PFSK-1 (cell line): ENCODE measurements at regions not wholly inside any gene's neighbourhood (a gene's known extent, or its start where the extent isn't known, plus 50 kb on each side); places are given as distances from the start of the nearest gene placed in this dataset.

Experiments used
- FOXP2 ChIP-seq: optimal IDR thresholded peaks from 2 replicates; pipeline ENCODE3; 2011; ENCODE audit warnings: borderline replicate concordance, control low read depth, inconsistent platforms; ENCODE audit not compliant: insufficient read depth; ENCODE audit errors: extremely low read length, extremely low read depth
- POLR2AphosphoS5 ChIP-seq: IDR thresholded peaks from 2 replicates; pipeline ENCODE4 v1.6.1; 2012; ENCODE audit warnings: low read depth, mild to moderate bottlenecking, control low read depth, low read length, moderate library complexity
- SIN3A ChIP-seq: IDR thresholded peaks from 2 replicates; pipeline ENCODE4 v1.6.1; 2012; ENCODE audit warnings: mild to moderate bottlenecking, low read length, moderate library complexity, borderline replicate concordance; ENCODE audit not compliant: insufficient read depth
- TAF1 ChIP-seq: IDR thresholded peaks from 2 replicates; pipeline ENCODE4 v1.6.1; 2012; ENCODE audit warnings: low read length, control low read depth, borderline replicate concordance; ENCODE audit not compliant: insufficient read depth
- TF ChIP-seq, protein P1 (sequence below), 2 experiments: IDR thresholded peaks; 2 replicates each; pipeline versions ENCODE4 v1.6.1 to v1.8.0; 2011 to 2012; ENCODE audit warnings: low read depth in 2 of 2, low read length in 2 of 2, control low read depth in 1 of 2, inconsistent platforms in 1 of 2, mild to moderate bottlenecking in 1 of 2, moderate library complexity in 1 of 2; ENCODE audit not compliant: insufficient read depth in 1 of 2

DNA sequence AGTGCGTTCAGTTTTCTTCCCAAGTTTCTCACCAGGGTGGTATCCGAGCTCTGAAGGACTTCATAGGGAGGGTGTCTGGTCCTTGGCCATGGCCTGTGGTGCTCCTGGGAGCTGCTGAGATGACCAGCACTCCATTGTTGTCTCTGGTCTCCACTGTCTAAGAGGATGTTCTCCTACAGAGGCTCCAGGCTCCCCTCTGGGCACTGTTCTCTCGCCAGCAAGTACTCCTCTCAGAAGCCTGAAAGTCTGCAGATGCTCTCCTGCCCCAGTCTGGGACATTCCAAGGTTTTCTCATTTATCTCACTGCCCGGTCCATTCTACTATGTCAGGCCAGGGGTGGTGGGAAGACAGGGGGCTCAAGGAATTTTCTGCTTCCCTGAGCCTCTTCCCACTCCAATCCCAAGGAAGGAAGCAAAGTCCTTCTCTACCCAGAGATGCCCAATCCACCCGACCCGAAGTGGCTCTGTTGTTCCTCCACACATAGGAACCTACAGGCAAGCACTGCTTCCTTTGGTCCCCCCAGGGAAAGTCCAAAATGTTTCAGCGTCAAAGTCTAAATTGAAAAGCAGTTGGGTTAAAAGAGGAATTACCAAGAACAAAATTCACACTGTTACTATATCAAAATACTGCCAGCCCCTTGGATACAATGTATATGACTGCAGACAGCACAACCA is 110.5 kb downstream of the GYPC start:
- TF ChIP-seq SIN3A (no peak), POLR2AphosphoS5 (no peak)

DNA sequence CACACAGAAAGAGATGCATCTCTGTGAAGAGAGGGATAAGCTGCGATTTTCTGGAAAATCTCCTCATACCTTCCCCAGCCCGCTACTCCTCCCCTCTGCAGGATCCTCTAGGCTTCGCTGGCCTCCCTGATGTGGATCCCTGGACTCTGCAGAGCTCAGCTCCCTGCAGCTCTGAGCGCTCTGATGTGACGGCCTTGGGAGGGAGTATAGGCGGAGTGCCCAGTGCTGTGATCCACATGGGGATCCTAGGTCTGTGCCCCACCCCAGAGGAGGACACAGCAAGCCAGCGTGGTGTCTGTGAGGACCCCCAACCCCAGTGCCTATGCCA is 111.0 kb downstream of the GYPC start:
- no peak for TF ChIP-seq TAF1
- no peak for TF ChIP-seq POLR2AphosphoS5
- TF ChIP-seq SIN3A = no peak
- no peak for TF ChIP-seq FOXP2
- TF ChIP-seq, protein P1, sequence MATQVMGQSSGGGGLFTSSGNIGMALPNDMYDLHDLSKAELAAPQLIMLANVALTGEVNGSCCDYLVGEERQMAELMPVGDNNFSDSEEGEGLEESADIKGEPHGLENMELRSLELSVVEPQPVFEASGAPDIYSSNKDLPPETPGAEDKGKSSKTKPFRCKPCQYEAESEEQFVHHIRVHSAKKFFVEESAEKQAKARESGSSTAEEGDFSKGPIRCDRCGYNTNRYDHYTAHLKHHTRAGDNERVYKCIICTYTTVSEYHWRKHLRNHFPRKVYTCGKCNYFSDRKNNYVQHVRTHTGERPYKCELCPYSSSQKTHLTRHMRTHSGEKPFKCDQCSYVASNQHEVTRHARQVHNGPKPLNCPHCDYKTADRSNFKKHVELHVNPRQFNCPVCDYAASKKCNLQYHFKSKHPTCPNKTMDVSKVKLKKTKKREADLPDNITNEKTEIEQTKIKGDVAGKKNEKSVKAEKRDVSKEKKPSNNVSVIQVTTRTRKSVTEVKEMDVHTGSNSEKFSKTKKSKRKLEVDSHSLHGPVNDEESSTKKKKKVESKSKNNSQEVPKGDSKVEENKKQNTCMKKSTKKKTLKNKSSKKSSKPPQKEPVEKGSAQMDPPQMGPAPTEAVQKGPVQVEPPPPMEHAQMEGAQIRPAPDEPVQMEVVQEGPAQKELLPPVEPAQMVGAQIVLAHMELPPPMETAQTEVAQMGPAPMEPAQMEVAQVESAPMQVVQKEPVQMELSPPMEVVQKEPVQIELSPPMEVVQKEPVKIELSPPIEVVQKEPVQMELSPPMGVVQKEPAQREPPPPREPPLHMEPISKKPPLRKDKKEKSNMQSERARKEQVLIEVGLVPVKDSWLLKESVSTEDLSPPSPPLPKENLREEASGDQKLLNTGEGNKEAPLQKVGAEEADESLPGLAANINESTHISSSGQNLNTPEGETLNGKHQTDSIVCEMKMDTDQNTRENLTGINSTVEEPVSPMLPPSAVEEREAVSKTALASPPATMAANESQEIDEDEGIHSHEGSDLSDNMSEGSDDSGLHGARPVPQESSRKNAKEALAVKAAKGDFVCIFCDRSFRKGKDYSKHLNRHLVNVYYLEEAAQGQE (IDR thresholded peaks at IDR 0.05; ENCODE audit: insufficient read depth in 1 of 2, low read depth in 2 of 2, low read length in 2 of 2) = no peak

DNA sequence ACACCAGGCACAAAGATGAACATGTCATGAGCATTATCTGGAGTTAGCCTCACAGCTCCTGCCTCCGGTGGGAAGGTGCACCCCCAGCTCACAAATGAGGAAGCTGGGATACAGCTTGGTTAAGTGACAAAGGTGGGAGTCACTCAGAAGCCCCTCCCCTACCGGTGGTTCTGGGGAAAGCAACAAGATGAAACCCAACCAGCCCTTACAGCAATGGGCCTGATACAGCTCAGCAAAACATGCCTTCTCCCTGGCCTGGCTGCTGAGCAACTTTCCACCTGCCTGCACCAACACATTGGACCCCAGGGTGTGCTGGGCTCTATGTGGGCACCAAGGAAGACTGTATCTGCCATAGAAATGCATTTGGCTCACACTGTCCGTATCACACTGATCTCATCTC is 113.2 kb downstream of the GYPC start:
- no peak for TF ChIP-seq FOXP2
- TF ChIP-seq POLR2AphosphoS5 = no peak
- no peak for TF ChIP-seq TAF1
- TF ChIP-seq SIN3A = no peak
- TF ChIP-seq, protein P1 (IDR thresholded peaks at IDR 0.05; ENCODE audit: insufficient read depth in 1 of 2, low read depth in 2 of 2, low read length in 2 of 2) = no peak

DNA sequence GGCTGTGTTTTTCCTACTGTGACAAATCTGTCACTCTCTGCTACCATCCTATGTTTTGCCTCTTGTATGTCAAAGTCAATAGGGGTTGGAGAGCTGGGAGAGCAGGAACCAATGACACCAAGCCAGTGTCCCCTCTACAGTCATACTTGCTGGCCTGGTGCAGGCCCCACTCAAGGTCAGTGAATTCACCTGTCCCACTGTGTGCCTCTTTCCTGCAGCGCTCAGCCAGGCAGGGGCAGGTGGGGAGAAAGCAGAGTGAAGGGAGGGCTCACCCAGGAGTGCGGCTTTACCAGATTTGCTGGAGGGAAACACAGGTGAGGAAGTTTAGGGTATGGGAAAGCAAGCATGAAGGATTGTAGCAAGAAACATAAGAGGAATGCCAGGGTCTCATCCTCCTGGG is 114.5 kb downstream of the GYPC start:
- TF ChIP-seq POLR2AphosphoS5 = no peak
- no peak for TF ChIP-seq TAF1
- TF ChIP-seq FOXP2 = no peak
- no peak for TF ChIP-seq SIN3A
- TF ChIP-seq, protein P1 (IDR thresholded peaks at IDR 0.05; ENCODE audit: insufficient read depth in 1 of 2, low read depth in 2 of 2, low read length in 2 of 2) = no peak

DNA sequence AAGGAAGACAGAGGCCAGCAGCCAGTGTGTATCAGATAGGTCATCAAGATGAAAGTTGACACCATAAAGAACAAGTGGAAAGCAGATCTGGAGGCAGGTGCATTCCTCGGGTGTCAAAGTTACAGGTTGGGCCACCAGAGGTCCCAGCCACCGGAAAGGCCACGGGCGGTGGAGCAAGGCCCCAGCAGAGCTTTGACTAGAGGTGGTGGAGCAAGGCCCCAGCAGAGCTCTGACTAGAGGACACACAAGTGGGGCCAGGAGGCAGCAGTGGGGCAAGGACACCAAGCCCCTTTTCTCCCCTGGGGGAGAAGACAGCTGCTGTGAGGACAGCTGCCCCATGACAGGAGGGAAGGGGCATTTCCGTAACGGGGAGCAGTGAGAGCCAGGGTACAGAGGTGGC is 115.1 kb downstream of the GYPC start:
- no peak for TF ChIP-seq POLR2AphosphoS5
- TF ChIP-seq TAF1 = no peak
- TF ChIP-seq FOXP2 = no peak
- TF ChIP-seq SIN3A = no peak
- TF ChIP-seq, protein P1 (IDR thresholded peaks at IDR 0.05; ENCODE audit: insufficient read depth in 1 of 2, low read depth in 2 of 2, low read length in 2 of 2) = no peak
